ENCODE measurements at regions not wholly inside any gene's neighbourhood (a gene's known extent, or its start where the extent isn't known, plus 50 kb on each side); places are given as distances from the start of the nearest gene placed in this dataset.
"Not testable (repeated sequence)": the region's sequence is repeated elsewhere in the genome, so short reads cannot be mapped to it uniquely, and the experiment has no call there.

DNA sequence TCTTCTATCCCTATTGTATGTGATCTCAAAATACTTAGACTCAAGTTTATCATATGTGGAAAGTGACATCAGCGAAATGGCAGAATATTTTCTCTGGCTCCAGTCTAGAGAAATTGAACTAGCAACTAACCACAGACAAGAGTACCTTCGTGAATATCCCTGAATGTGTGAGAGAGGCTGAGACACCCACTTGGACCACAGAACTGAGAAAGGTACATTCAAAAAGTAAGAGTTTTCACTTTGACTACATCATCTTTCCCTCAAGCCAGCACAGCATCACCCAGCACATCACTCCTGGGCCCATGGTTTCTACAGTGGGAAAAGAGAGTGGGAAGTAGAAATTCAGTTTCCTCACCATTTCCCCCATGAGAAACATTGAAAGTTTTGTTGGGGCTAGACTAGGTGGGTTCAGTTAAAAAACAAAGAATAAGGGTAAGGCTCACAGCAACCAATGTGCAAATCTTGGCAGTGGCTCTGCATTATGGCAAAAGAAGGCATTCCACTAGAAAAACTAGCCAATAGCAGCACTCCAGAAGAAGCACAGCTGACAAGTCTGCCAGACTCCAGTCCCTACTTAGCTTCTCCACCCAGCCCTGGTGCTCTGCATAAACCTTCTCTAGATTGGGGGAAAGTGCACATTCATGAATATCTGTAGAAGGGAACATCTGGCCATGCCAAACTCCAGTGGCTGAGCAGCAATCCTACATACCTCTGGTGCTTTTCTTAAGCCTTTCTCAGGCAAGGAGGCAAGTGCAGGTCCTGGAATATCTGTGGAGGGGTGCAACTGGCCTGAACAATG, 225.6 kb upstream of the VLDLR start:
- no peak overlapping the region for H3K27ac ChIP-seq
- H3F3A ChIP-seq (ENCODE audit: insufficient read depth): no peaks in the 10 kb centered on the region
- no peak overlapping the region for H3K4me2 ChIP-seq (ENCODE audit: unreplicated experiment)
- no peaks in the 10 kb centered on the region for H3K9me3 ChIP-seq (ENCODE audit: low read depth)
- no peaks in the 10 kb centered on the region for H3K4me1 ChIP-seq (ENCODE audit: insufficient read depth)
- 35% methylated on average over 2 of the region's 2 CpGs for WGBS, 2 experiments (ENCODE audit: low coverage in 1 of 2, low lambda C conversion rate in 2 of 2, missing lambda C conversion rate in 2 of 2)
- DNase-seq: no peak
- no peaks in the 10 kb centered on the region for H3K27me3 ChIP-seq (replicated peaks; ENCODE audit: insufficient read depth)
- H3K9ac ChIP-seq: no peak overlapping the region
- H3K4me3 ChIP-seq: no peak overlapping the region
- TF ChIP-seq EZH2phosphoT487 (IDR thresholded peaks at IDR 0.05; ENCODE audit: insufficient read depth, low read depth) (no peak), EZH2 (IDR thresholded peaks at IDR 0.05; ENCODE audit: insufficient read depth, poor library complexity, severe bottlenecking) (no peak)
- H3K79me2 ChIP-seq (ENCODE audit: insufficient read depth): no peaks in the 10 kb centered on the region
- H2AFZ ChIP-seq: no peak overlapping the region
- in situ Hi-C loops (cut with MboI): no loop called here
- no peaks in the 10 kb centered on the region for H3K36me3 ChIP-seq (ENCODE audit: low read depth)
- no peaks in the 10 kb centered on the region for H3K9me2 ChIP-seq (ENCODE audit: insufficient read depth)
- H4K20me1 ChIP-seq (ENCODE audit: insufficient read depth): no peaks in the 10 kb centered on the region

DNA sequence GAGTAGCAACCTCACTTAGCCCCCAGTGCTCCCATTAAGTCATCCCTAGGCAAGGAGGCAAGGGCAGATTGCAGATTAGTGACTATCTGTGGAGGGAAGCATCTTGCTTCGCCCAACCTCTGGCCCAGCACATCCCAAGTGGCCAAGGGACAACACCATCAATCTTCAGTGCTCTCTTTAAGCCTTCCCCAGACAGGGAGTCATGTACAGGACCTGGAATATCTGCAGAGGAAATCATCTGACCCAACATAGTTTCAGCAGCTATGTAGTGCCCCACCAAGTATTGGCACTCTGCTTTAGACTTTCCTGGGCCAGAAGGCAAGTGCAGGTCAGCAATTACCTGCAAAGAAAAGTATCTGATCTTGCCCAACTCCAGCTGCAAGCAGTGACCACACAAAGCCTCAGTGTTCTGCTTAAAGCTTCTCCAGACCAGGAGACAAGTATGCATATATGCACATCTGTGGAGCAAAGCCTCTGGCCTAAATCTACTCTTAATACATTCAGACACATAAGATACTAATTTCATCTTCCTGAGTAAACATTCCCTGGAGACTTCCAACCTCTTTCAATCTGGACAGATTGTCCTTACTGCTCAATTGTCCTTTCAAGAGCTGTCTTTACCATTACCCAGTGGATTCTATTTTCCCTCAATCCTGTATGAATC, 224.8 kb upstream of the VLDLR start:
- Histone ChIP-seq H3K27ac (no peak overlapping the region), H3K4me3 (no peak overlapping the region), H3K27me3 (replicated peaks; ENCODE audit: insufficient read depth) (no peaks in the 10 kb centered on the region), H3K9ac (no peak overlapping the region), H3F3A (ENCODE audit: insufficient read depth) (no peaks in the 10 kb centered on the region), H3K79me2 (ENCODE audit: insufficient read depth) (no peaks in the 10 kb centered on the region), H3K36me3 (ENCODE audit: low read depth) (no peaks in the 10 kb centered on the region), H3K4me2 (ENCODE audit: unreplicated experiment) (no peak overlapping the region), H3K4me1 (ENCODE audit: insufficient read depth) (no peaks in the 10 kb centered on the region), H2AFZ (no peak overlapping the region), H3K9me2 (ENCODE audit: insufficient read depth) (no peaks in the 10 kb centered on the region), H4K20me1 (ENCODE audit: insufficient read depth) (no peaks in the 10 kb centered on the region), H3K9me3 (ENCODE audit: low read depth) (no peaks in the 10 kb centered on the region)
- in situ Hi-C loops (cut with MboI): no loop called here
- DNase-seq: no peak
- WGBS, 2 experiments (ENCODE audit: low coverage in 1 of 2, low lambda C conversion rate in 2 of 2, missing lambda C conversion rate in 2 of 2): 17 to 40% methylated on average over 1 of the region's 1 CpG
- TF ChIP-seq EZH2 (IDR thresholded peaks at IDR 0.05; ENCODE audit: insufficient read depth, poor library complexity, severe bottlenecking) (no peak), EZH2phosphoT487 (IDR thresholded peaks at IDR 0.05; ENCODE audit: insufficient read depth, low read depth) (no peak)

DNA sequence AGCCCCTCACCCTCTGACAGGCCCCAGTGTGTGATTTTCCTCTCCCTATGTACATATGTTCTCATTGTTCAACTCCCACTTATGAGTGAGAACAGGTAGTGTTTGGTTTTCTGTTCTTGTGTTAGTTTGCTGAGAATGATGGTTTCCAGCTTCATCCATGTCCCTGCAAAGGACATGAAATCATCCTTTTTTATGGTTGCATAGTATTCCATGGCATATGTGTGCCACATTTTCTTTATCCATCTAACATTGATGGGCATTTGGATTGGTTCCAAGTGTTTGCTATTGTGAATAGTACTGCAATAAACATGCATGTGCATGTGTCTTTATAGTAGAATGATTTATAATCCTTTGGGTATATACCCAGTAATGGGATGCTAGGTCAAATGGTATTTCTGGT, 223.7 kb upstream of the VLDLR start:
- in situ Hi-C loops (cut with MboI); H3K27me3 ChIP-seq (replicated peaks; ENCODE audit: insufficient read depth); H3K4me3 ChIP-seq; H3K36me3 ChIP-seq (ENCODE audit: low read depth); H3K27ac ChIP-seq; H3K9me3 ChIP-seq (ENCODE audit: low read depth); H3K4me2 ChIP-seq (ENCODE audit: unreplicated experiment); H3K9ac ChIP-seq; H4K20me1 ChIP-seq (ENCODE audit: insufficient read depth); H2AFZ ChIP-seq; H3K4me1 ChIP-seq (ENCODE audit: insufficient read depth); H3F3A ChIP-seq (ENCODE audit: insufficient read depth); DNase-seq; H3K9me2 ChIP-seq (ENCODE audit: insufficient read depth); H3K79me2 ChIP-seq (ENCODE audit: insufficient read depth): not testable (repeated sequence)

DNA sequence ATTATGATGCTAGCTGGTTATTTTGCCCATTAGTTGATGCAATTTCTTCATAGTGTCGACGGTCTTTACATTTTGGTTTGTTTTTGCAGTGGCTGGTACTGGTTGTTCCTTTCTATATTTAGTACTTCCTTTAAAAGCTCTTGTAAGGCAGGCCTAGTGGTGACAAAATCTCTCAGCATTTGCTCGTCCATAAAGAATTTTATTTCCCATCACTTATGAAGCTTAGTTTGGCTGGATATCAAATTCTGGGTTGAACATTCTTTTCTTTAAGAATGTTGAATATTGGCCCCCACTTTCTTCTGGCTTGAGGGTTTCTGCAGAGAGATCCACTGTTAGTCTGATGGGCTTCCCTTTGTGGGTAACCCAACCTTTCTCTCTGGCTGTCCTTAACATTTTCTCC, 219.8 kb upstream of the VLDLR start:
- H3K36me3 ChIP-seq (ENCODE audit: low read depth); DNase-seq; H4K20me1 ChIP-seq (ENCODE audit: insufficient read depth); H3K9me3 ChIP-seq (ENCODE audit: low read depth); H3K4me2 ChIP-seq (ENCODE audit: unreplicated experiment); H3K27me3 ChIP-seq (replicated peaks; ENCODE audit: insufficient read depth); H3F3A ChIP-seq (ENCODE audit: insufficient read depth); H3K27ac ChIP-seq; H3K9ac ChIP-seq; in situ Hi-C loops (cut with MboI); H3K4me1 ChIP-seq (ENCODE audit: insufficient read depth); H2AFZ ChIP-seq; H3K4me3 ChIP-seq; H3K9me2 ChIP-seq (ENCODE audit: insufficient read depth); H3K79me2 ChIP-seq (ENCODE audit: insufficient read depth): not testable (repeated sequence)
- 56 to 62% methylated on average over 3 of the region's 3 CpGs for WGBS, 2 experiments (ENCODE audit: low coverage in 1 of 2, low lambda C conversion rate in 2 of 2, missing lambda C conversion rate in 2 of 2)

DNA sequence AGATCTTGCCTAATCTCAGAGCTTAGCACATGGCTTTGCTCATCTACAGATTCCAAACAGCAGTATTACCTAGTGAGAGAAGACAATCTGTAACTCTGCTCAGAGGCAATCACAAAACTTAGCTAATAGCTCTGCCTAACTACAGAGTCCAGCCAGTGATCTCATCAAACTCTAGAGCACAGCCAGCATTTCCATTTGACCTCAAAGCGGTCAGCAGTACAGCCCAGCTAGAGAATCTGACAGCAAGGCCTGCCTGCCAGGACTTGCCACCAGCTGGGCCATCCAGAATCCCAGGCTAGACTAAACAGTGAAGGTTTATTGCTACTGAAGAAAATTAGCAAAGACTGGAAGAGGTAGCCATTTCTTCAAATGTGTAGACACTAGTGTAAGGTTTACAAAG, 217.9 kb upstream of the VLDLR start:
- no peaks in the 10 kb centered on the region; the same call in 1 of the 2 replicates for H3K27me3 ChIP-seq (replicated peaks; ENCODE audit: insufficient read depth)
- H3K36me3 ChIP-seq (ENCODE audit: low read depth): no peaks in the 10 kb centered on the region
- no peak overlapping the region for H3K4me2 ChIP-seq (ENCODE audit: unreplicated experiment)
- H2AFZ ChIP-seq: no peak overlapping the region
- H3K4me3 ChIP-seq: no peak overlapping the region
- H3K9ac ChIP-seq: no peak overlapping the region
- H3K27ac ChIP-seq: no peak overlapping the region
- no peaks in the 10 kb centered on the region for H4K20me1 ChIP-seq (ENCODE audit: insufficient read depth)
- DNase-seq: no peak
- H3F3A ChIP-seq (ENCODE audit: insufficient read depth): no peaks in the 10 kb centered on the region
- WGBS, 2 experiments (ENCODE audit: low coverage in 1 of 2, low lambda C conversion rate in 2 of 2, missing lambda C conversion rate in 2 of 2): 29 to 47% methylated on average over 1 of the region's 1 CpG
- in situ Hi-C loops (cut with MboI): no loop called here
- H3K79me2 ChIP-seq (ENCODE audit: insufficient read depth): no peaks in the 10 kb centered on the region
- H3K9me3 ChIP-seq (ENCODE audit: low read depth): no peaks in the 10 kb centered on the region
- no peak for TF ChIP-seq EZH2phosphoT487 (IDR thresholded peaks at IDR 0.05; ENCODE audit: insufficient read depth, low read depth)
- no peak for TF ChIP-seq EZH2 (IDR thresholded peaks at IDR 0.05; ENCODE audit: insufficient read depth, poor library complexity, severe bottlenecking)
- H3K9me2 ChIP-seq (ENCODE audit: insufficient read depth): no peaks in the 10 kb centered on the region
- H3K4me1 ChIP-seq (ENCODE audit: insufficient read depth): no peaks in the 10 kb centered on the region

Data from GM23248 (cell line).